B cell (primary cell): ENCODE measurements at regions not wholly inside any gene's neighbourhood (a gene's known extent, or its start where the extent isn't known, plus 50 kb on each side); places are given as distances from the start of the nearest gene placed in this dataset.

ENCODE experiments used
- ATAC-seq: fragments of 200-7000 bp; cut with Tn5 transposase; one replicate; pipeline ENCODE4 v1.10.0; 2021; ENCODE audit warnings: low read depth, mild to moderate bottlenecking, moderate number of reproducible peaks, moderate library complexity
- CTCF ChIA-PET: fragments of 350-600 bp; sonication (Branson Sonifier 250); formaldehyde crosslinking; loops from one replicate; lab custom pipeline; 2021; ENCODE audit warnings: antibody characterized with exemption, inconsistent platforms; lab: Charles Lee
- POLR2A ChIA-PET: fragments of 350-600 bp; sonication (Branson Sonifier 250); formaldehyde crosslinking; loops from one replicate; lab custom pipeline; 2021; ENCODE audit warnings: antibody characterized with exemption; lab: Charles Lee
- DNase-seq: peaks from one replicate; pipeline ENCODE4 v3.0.0; 2013
- H2AFZ ChIP-seq: 2 replicates; pipeline ENCODE4 v1.6.1; 2012; ENCODE audit warnings: mild to moderate bottlenecking, low read depth, low read length; ENCODE audit not compliant: insufficient read depth, poor library complexity, severe bottlenecking
- H3K27ac ChIP-seq, 2 donors: 1 replicate in 1 of 2; 2 replicates in 1 of 2; pipeline ENCODE4 v1.5.1; 2012 to 2013; ENCODE audit warnings: low read length in 2 of 2, mild to moderate bottlenecking in 2 of 2, moderate library complexity in 1 of 2
- H3K27me3 ChIP-seq, 4 experiments: fragments of 200-600 bp in 1 of 4; sonication (generic) in 1 of 4; replicated peaks in 1 of 4; 1 replicate in 2 of 4; 2 replicates in 2 of 4; pipeline versions ENCODE4 v1.6.1 to v1.7.0; 2013 to 2016; ENCODE audit warnings: low read length in 3 of 4, mild to moderate bottlenecking in 2 of 4, mixed read lengths in 1 of 4, moderate library complexity in 1 of 4; ENCODE audit not compliant: insufficient read depth in 4 of 4, control insufficient read depth in 3 of 4; ENCODE audit errors: control extremely low read depth in 1 of 4
- H3K36me3 ChIP-seq, 2 experiments: replicated peaks in 1 of 2; 1 replicate in 1 of 2; 2 replicates in 1 of 2; pipeline versions ENCODE4 v1.6.1 to v1.7.1; 2013; ENCODE audit warnings: low read length in 1 of 2; ENCODE audit not compliant: insufficient read depth in 2 of 2, control insufficient read depth in 1 of 2; ENCODE audit errors: control extremely low read depth in 1 of 2, extremely low read depth in 1 of 2
- H3K4me1 ChIP-seq, 2 donors: fragments of 200-600 bp in 1 of 2; sonication (generic) in 1 of 2; 1 replicate in 1 of 2; 2 replicates in 1 of 2; pipeline versions ENCODE4 v1.5.1 to v1.6.1; 2013 to 2017; ENCODE audit warnings: low read length in 2 of 2; ENCODE audit not compliant: control insufficient read depth in 2 of 2, insufficient read depth in 2 of 2
- H3K4me2 ChIP-seq: replicated peaks from 2 replicates; pipeline ENCODE3; 2012; ENCODE audit warnings: mild to moderate bottlenecking, low read depth, low read length; ENCODE audit not compliant: poor library complexity, severe bottlenecking
- H3K4me3 ChIP-seq, 5 experiments: fragments of 200-600 bp in 1 of 5; sonication (generic) in 1 of 5; 1 replicate in 3 of 5; 2 replicates in 2 of 5; pipeline versions ENCODE4 v1.5.1 to v1.7.0; 2011 to 2016; ENCODE audit warnings: low read length in 4 of 5, mild to moderate bottlenecking in 4 of 5, low read depth in 2 of 5, control low read depth in 1 of 5, moderate library complexity in 1 of 5; ENCODE audit not compliant: insufficient read depth in 1 of 5; ENCODE audit errors: control extremely low read depth in 1 of 5, extremely low read depth in 1 of 5
- H3K79me2 ChIP-seq: fragments of 200-600 bp; sonication (generic); one replicate; pipeline ENCODE4 v1.6.0; 2016; ENCODE audit warnings: low read length; ENCODE audit not compliant: control insufficient read depth, insufficient read depth
- H3K9ac ChIP-seq: fragments of 200-600 bp; sonication (generic); 2 replicates; pipeline ENCODE4 v1.6.1; 2017; ENCODE audit warnings: mild to moderate bottlenecking, low read length, moderate library complexity
- H3K9me3 ChIP-seq, 3 donors: one replicate each; pipeline versions ENCODE4 v1.6.1 to v1.7.1; 2013; ENCODE audit warnings: low read length in 2 of 3; ENCODE audit not compliant: control insufficient read depth in 2 of 3, insufficient read depth in 1 of 3; ENCODE audit errors: control extremely low read depth in 1 of 3
- H4K20me1 ChIP-seq: 2 replicates; pipeline ENCODE4 v1.6.0; 2012; ENCODE audit warnings: mild to moderate bottlenecking, low read length; ENCODE audit not compliant: insufficient read depth, control insufficient read depth, poor library complexity, severe bottlenecking
- H3K27ac Mint-ChIP-seq: one replicate; pipeline ENCODE4 v1.8.0; 2021; ENCODE audit warnings: mixed read lengths
- H3K27me3 Mint-ChIP-seq: one replicate; pipeline ENCODE4 v1.8.0; 2021; ENCODE audit warnings: mixed read lengths
- H3K4me1 Mint-ChIP-seq: one replicate; pipeline ENCODE4 v1.8.0; 2021; ENCODE audit warnings: mixed read lengths
- H3K4me3 Mint-ChIP-seq: one replicate; pipeline ENCODE4 v1.8.0; 2021; ENCODE audit warnings: mixed read lengths
- H3K9me3 Mint-ChIP-seq: one replicate; pipeline ENCODE4 v1.8.0; 2022; ENCODE audit warnings: mixed read lengths; ENCODE audit not compliant: insufficient read depth
- CTCF ChIP-seq: fragments of 200-600 bp; IDR thresholded peaks from one replicate; pipeline ENCODE4 v1.8.0; 2022; ENCODE audit warnings: antibody characterized with exemption, mild to moderate bottlenecking
- EZH2 ChIP-seq: IDR thresholded peaks from 2 replicates; pipeline ENCODE4 v1.6.1; 2012; ENCODE audit warnings: borderline replicate concordance, low read depth, mild to moderate bottlenecking, moderate library complexity, low read length; ENCODE audit not compliant: insufficient read depth, poor library complexity, severe bottlenecking
- WGBS: methylation state at CpG from one replicate; pipeline ENCODE4 v1.1.5; 2013; ENCODE audit warnings: missing lambda C conversion rate; ENCODE audit not compliant: insufficient coverage; 5-methylcytosine and 5-hydroxymethylcytosine counted together
- intact Hi-C: fragments of 100-400 bp; cut with micrococcal nuclease; formaldehyde crosslinking; loops from one replicate; pipeline ENCODE4 v1.10.0; 2022

- no peaks in the 10 kb centered on the region for H4K20me1 ChIP-seq
- peaks cover 0 to 1% (median 0%) of the 10 kb centered on the region in 3 donors for H3K9me3 ChIP-seq
- DNase-seq (no peak), ATAC-seq (no peak)
- Mint-ChIP-seq H3K27me3 (no peaks in the 10 kb centered on the region), H3K27ac (no peak overlapping the region), H3K4me1 (no peaks in the 10 kb centered on the region), H3K9me3 (peaks cover 1% of the 10 kb centered on the region), H3K4me3 (no peak overlapping the region)
- no peaks in the 10 kb centered on the region for H3K4me1 ChIP-seq
- no peaks in the 10 kb centered on the region for H3K79me2 ChIP-seq
- TF ChIP-seq EZH2 (no peak), CTCF (no peak)
- intact Hi-C loops, result no loop called here
- H3K9ac ChIP-seq, result no peak overlapping the region
- H3K4me3 ChIP-seq, result no peak overlapping the region
- H3K36me3 ChIP-seq, result no peaks in the 10 kb centered on the region
- no peak overlapping the region for H3K27ac ChIP-seq
- WGBS, result 67% methylated on average over 3 of the region's 3 CpGs
- no peaks in the 10 kb centered on the region for H3K27me3 ChIP-seq
- ChIA-PET CTCF (no interaction called here), POLR2A (no interaction called here)
- no peak overlapping the region for H2AFZ ChIP-seq
- no peak overlapping the region for H3K4me2 ChIP-seq
These were observed 1187.7 kb downstream of the OTOL1 start for GRCh38 chr3:162684260-162684659.

- ChIA-PET POLR2A (no interaction called here), CTCF (no interaction called here)
- H3K27me3 ChIP-seq, result no peaks in the 10 kb centered on the region
- intact Hi-C loops, result no loop called here
- H4K20me1 ChIP-seq, result no peaks in the 10 kb centered on the region
- no peak overlapping the region for H2AFZ ChIP-seq
- no peak overlapping the region for H3K4me3 Mint-ChIP-seq
- no peaks in the 10 kb centered on the region for H3K36me3 ChIP-seq
- H3K9me3 Mint-ChIP-seq, result peaks cover 3% of the 10 kb centered on the region
- no peaks in the 10 kb centered on the region for H3K4me1 Mint-ChIP-seq
- no peak overlapping the region for H3K4me2 ChIP-seq
- peaks cover 0 to 8% (median 0%) of the 10 kb centered on the region in 3 donors for H3K9me3 ChIP-seq
- no peak overlapping the region for H3K27ac ChIP-seq
- ATAC-seq, result no peak
- DNase-seq, result no peak
- H3K4me1 ChIP-seq, result no peaks in the 10 kb centered on the region
- no CpG with 5 or more reads among the region's 1 CpG for WGBS
- H3K9ac ChIP-seq, result no peak overlapping the region
- H3K27ac Mint-ChIP-seq, result no peak overlapping the region
- TF ChIP-seq CTCF (no peak), EZH2 (no peak)
- H3K79me2 ChIP-seq, result no peaks in the 10 kb centered on the region
- H3K4me3 ChIP-seq, result no peak overlapping the region
- H3K27me3 Mint-ChIP-seq, result no peaks in the 10 kb centered on the region
These were observed 1202.7 kb downstream of the OTOL1 start for GRCh38 chr3:162699291-162699690.
